Choroid plexus epithelial cell (primary cell): ENCODE measurements at regions not wholly inside any gene's neighbourhood (a gene's known extent, or its start where the extent isn't known, plus 50 kb on each side); places are given as distances from the start of the nearest gene placed in this dataset.
"Not testable (repeated sequence)": the region's sequence is repeated elsewhere in the genome, so short reads cannot be mapped to it uniquely, and the experiment has no call there.

Source experiments
- DNase-seq: peaks from one replicate; pipeline ENCODE4 v3.0.0-alpha.2; 2010; ENCODE audit warnings: low read depth
- H3K4me3 ChIP-seq: 2 replicates; pipeline ENCODE4 v1.5.1; 2011; ENCODE audit warnings: low read depth, mild to moderate bottlenecking, control low read depth, low read length, moderate library complexity
- CTCF ChIP-seq: conservative IDR thresholded peaks from 2 replicates; pipeline ENCODE4 v1.5.1; 2011; ENCODE audit warnings: low read depth, mild to moderate bottlenecking, control low read depth, inconsistent platforms, low read length, moderate library complexity

GRCh38 chr2:58481670-58482069, 240.5 kb upstream of the FANCL start:
- no peak overlapping the region for H3K4me3 ChIP-seq
- no peak for TF ChIP-seq CTCF
- no peak for DNase-seq

GRCh38 chr2:58480141-58480540, 239.0 kb upstream of the FANCL start:
- no peak for TF ChIP-seq CTCF
- DNase-seq: no peak
- H3K4me3 ChIP-seq: no peak overlapping the region

- DNase-seq: no peak
- no peak overlapping the region for H3K4me3 ChIP-seq
- TF ChIP-seq CTCF: no peak
Observed at GRCh38 chr2:58479535-58480140, 238.5 kb upstream of the FANCL start.

- DNase-seq: no peak
- no peak overlapping the region for H3K4me3 ChIP-seq
- no peak for TF ChIP-seq CTCF
Observed at GRCh38 chr2:58476556-58476955, 235.4 kb upstream of the FANCL start.

- H3K4me3 ChIP-seq: no peak overlapping the region
- DNase-seq: no peak
- no peak for TF ChIP-seq CTCF
Observed at GRCh38 chr2:58475756-58476155, 234.6 kb upstream of the FANCL start.

GRCh38 chr2:58473165-58473564, 232.0 kb upstream of the FANCL start:
- no peak for DNase-seq
- TF ChIP-seq CTCF: no peak
- H3K4me3 ChIP-seq: no peak overlapping the region

- DNase-seq: no peak
- no peak for TF ChIP-seq CTCF
- no peak overlapping the region for H3K4me3 ChIP-seq
Observed at GRCh38 chr2:58466804-58467203, 225.7 kb upstream of the FANCL start.

- H3K4me3 ChIP-seq, DNase-seq: not testable (repeated sequence)
Observed at GRCh38 chr2:58466021-58466420, 224.9 kb upstream of the FANCL start.
